H1 (cell line): ENCODE measurements at regions not wholly inside any gene's neighbourhood (a gene's known extent, or its start where the extent isn't known, plus 50 kb on each side); places are given as distances from the start of the nearest gene placed in this dataset.

Experiments used
- CTCF ChIA-PET: fragments of 300-600 bp; sonication (Branson Sonifier 250); formaldehyde crosslinking; loops from one replicate; lab custom pipeline; 2021; ENCODE audit not compliant: partially characterized antibody; lab: Charles Lee
- POLR2A ChIA-PET: fragments of 300-600 bp; sonication (Branson Sonifier 250); formaldehyde crosslinking; loops from one replicate; lab custom pipeline; 2021; ENCODE audit warnings: inconsistent platforms; ENCODE audit not compliant: partially characterized antibody; lab: Charles Lee
- DNase-seq, 2 experiments: peaks; one replicate each; pipeline versions ENCODE4 v3.0.0 to v3.0.0-alpha.2; 2010 to 2022; ENCODE audit warnings: low spot score in 2 of 2, low read depth in 1 of 2, mixed read lengths in 1 of 2
- FAIRE-seq: peaks from 2 replicates; lab custom pipeline; 2011; peaks lifted over from hg19 to GRCh38; lab: Jason Lieb, UNC
- H2AFZ ChIP-seq: 2 replicates; pipeline ENCODE4 v1.8.1; 2012; ENCODE audit warnings: low read length, inconsistent platforms
- H2AK5ac ChIP-seq: 2 replicates; pipeline ENCODE4 v1.6.1; 2013; ENCODE audit warnings: low read depth, low read length
- H2BK120ac ChIP-seq: replicated peaks from 2 replicates; pipeline ENCODE3; 2013; ENCODE audit warnings: low read depth, low read length, inconsistent platforms
- H2BK12ac ChIP-seq: 2 replicates; pipeline ENCODE4 v1.6.1; 2013; ENCODE audit warnings: low read depth, low read length
- H2BK15ac ChIP-seq: 2 replicates; pipeline ENCODE4 v1.6.1; 2013; ENCODE audit warnings: low read length
- H2BK20ac ChIP-seq: 2 replicates; pipeline ENCODE4 v1.6.1; 2013; ENCODE audit warnings: low read length
- H2BK5ac ChIP-seq: 2 replicates; pipeline ENCODE4 v1.6.1; 2013; ENCODE audit warnings: low read depth, low read length
- H3K14ac ChIP-seq: 2 replicates; pipeline ENCODE4 v1.6.1; 2013; ENCODE audit warnings: inconsistent platforms; ENCODE audit not compliant: insufficient read length
- H3K18ac ChIP-seq: 2 replicates; pipeline ENCODE4 v1.6.1; 2013; ENCODE audit warnings: low read length; ENCODE audit errors: extremely low read depth
- H3K23ac ChIP-seq: 2 replicates; pipeline ENCODE4 v1.6.1; 2013; ENCODE audit warnings: inconsistent platforms; ENCODE audit not compliant: insufficient read length
- H3K23me2 ChIP-seq: 2 replicates; pipeline ENCODE4 v1.6.1; 2013; ENCODE audit warnings: low read depth, low read length
- H3K27ac ChIP-seq: 2 replicates; pipeline ENCODE4 v1.6.1; 2011; ENCODE audit warnings: low read depth, low read length, inconsistent platforms
- H3K27me3 ChIP-seq, 4 experiments: replicated peaks in 1 of 4; 1 replicate in 1 of 4; 2 replicates in 3 of 4; pipeline versions ENCODE4 v1.6.1 to v1.8.1; 2011 to 2013; ENCODE audit warnings: low read length in 3 of 4, mild to moderate bottlenecking in 3 of 4, inconsistent platforms in 2 of 4, mixed read lengths in 2 of 4, moderate library complexity in 1 of 4; ENCODE audit not compliant: control insufficient read depth in 3 of 4, insufficient read depth in 3 of 4; ENCODE audit errors: extremely low read depth in 1 of 4
- H3K36me3 ChIP-seq, 4 experiments: 2 replicates each; pipeline versions ENCODE4 v1.6.1 to v1.8.1; 2011 to 2013; ENCODE audit warnings: mild to moderate bottlenecking in 4 of 4, low read length in 3 of 4, moderate library complexity in 2 of 4, control low read depth in 1 of 4, inconsistent platforms in 1 of 4; ENCODE audit not compliant: insufficient read depth in 4 of 4, control insufficient read depth in 2 of 4
- H3K4ac ChIP-seq: replicated peaks from 2 replicates; pipeline ENCODE3; 2013; ENCODE audit warnings: low read length, low read depth, mixed read lengths, inconsistent platforms; ENCODE audit not compliant: insufficient read length
- H3K4me1 ChIP-seq, 4 experiments: replicated peaks in 1 of 4; 1 replicate in 1 of 4; 2 replicates in 3 of 4; pipeline versions ENCODE4 v1.6.1 to v1.8.1; 2011 to 2013; ENCODE audit warnings: low read length in 3 of 4, inconsistent platforms in 2 of 4, mixed read lengths in 1 of 4; ENCODE audit not compliant: insufficient read depth in 4 of 4, control insufficient read depth in 3 of 4
- H3K4me2 ChIP-seq, 2 experiments: 2 replicates each; pipeline versions ENCODE4 v1.6.1 to v1.8.1; 2011 to 2013; ENCODE audit warnings: low read depth in 2 of 2, low read length in 2 of 2, control low read depth in 1 of 2, inconsistent platforms in 1 of 2, mild to moderate bottlenecking in 1 of 2; ENCODE audit not compliant: insufficient read depth in 1 of 2
- H3K4me3 ChIP-seq, 4 experiments: fragments of 200-600, 300-600 bp in 1 of 4; sonication (generic), shearing (Covaris generic), sonication (Bioruptor Twin) in 1 of 4; 2 replicates each; pipeline versions ENCODE4 v1.5.1 to v1.8.1; 2011 to 2016; ENCODE audit warnings: low read length in 4 of 4, low read depth in 3 of 4, control low read depth in 2 of 4, inconsistent platforms in 2 of 4, mild to moderate bottlenecking in 2 of 4, mixed read lengths in 1 of 4, moderate library complexity in 1 of 4; ENCODE audit not compliant: insufficient read depth in 2 of 4; ENCODE audit errors: extremely low read depth in 1 of 4
- H3K56ac ChIP-seq: replicated peaks from 2 replicates; pipeline ENCODE3; 2013; ENCODE audit warnings: low read depth, mild to moderate bottlenecking, mixed read lengths, low read length, inconsistent platforms; ENCODE audit not compliant: insufficient read length
- H3K79me1 ChIP-seq: 2 replicates; pipeline ENCODE4 v1.6.1; 2013; ENCODE audit warnings: low read depth, low read length, control low read depth
- H3K79me2 ChIP-seq, 2 experiments: 2 replicates each; pipeline versions ENCODE4 v1.6.1 to v1.8.1; 2012 to 2013; ENCODE audit warnings: low read length in 2 of 2, mild to moderate bottlenecking in 2 of 2, inconsistent platforms in 1 of 2; ENCODE audit not compliant: insufficient read depth in 2 of 2, control insufficient read depth in 1 of 2
- H3K9ac ChIP-seq, 4 experiments: replicated peaks in 1 of 4; 1 replicate in 1 of 4; 2 replicates in 3 of 4; pipeline versions ENCODE4 v1.6.1 to v1.8.1; 2011 to 2013; ENCODE audit warnings: low read depth in 3 of 4, low read length in 3 of 4, control low read depth in 2 of 4, mild to moderate bottlenecking in 2 of 4, moderate library complexity in 2 of 4, inconsistent platforms in 1 of 4; ENCODE audit errors: extremely low read depth in 1 of 4
- H3K9me3 ChIP-seq, 2 experiments: 2 replicates each; pipeline versions ENCODE4 v1.6.1 to v1.8.1; 2012 to 2013; ENCODE audit warnings: mild to moderate bottlenecking in 2 of 2, moderate library complexity in 2 of 2, control low read depth in 1 of 2, inconsistent platforms in 1 of 2, low read depth in 1 of 2, low read length in 1 of 2, mixed read lengths in 1 of 2; ENCODE audit not compliant: insufficient read depth in 2 of 2
- H4K20me1 ChIP-seq, 2 experiments: replicated peaks in 1 of 2; 2 replicates each; pipeline versions ENCODE3 to v1.8.1; 2011 to 2013; ENCODE audit warnings: inconsistent platforms in 2 of 2, low read length in 2 of 2, mild to moderate bottlenecking in 1 of 2; ENCODE audit not compliant: insufficient read depth in 2 of 2, control insufficient read depth in 1 of 2
- H4K5ac ChIP-seq: 2 replicates; pipeline ENCODE4 v1.6.1; 2013; ENCODE audit warnings: low read length, low read depth, mixed read lengths, inconsistent platforms; ENCODE audit not compliant: insufficient read length
- H4K8ac ChIP-seq: 2 replicates; pipeline ENCODE4 v1.8.0; 2013; ENCODE audit warnings: mild to moderate bottlenecking, moderate library complexity, low read length, inconsistent platforms; ENCODE audit not compliant: insufficient read depth; ENCODE audit errors: extremely low read depth
- H4K91ac ChIP-seq: replicated peaks from 2 replicates; pipeline ENCODE3; 2013; ENCODE audit warnings: low read length, mixed read lengths, inconsistent platforms; ENCODE audit not compliant: insufficient read length
- CHD1 ChIP-seq: IDR thresholded peaks from 2 replicates; pipeline ENCODE4 v1.6.1; 2012; ENCODE audit warnings: low read depth, low read length, improper control_type of control experiment
- CREB1 ChIP-seq: IDR thresholded peaks from 2 replicates; pipeline ENCODE4 v1.6.1; 2012; ENCODE audit warnings: inconsistent platforms
- GTF2F1 ChIP-seq: IDR thresholded peaks from 2 replicates; pipeline ENCODE4 v1.6.1; 2012; ENCODE audit warnings: low read depth, low read length, improper control_type of control experiment, borderline replicate concordance
- HDAC6 ChIP-seq: IDR thresholded peaks from one replicate; pipeline ENCODE4 v1.7.1; 2012; ENCODE audit warnings: low read depth, mild to moderate bottlenecking, inconsistent platforms, low read length, moderate library complexity
- KDM5A ChIP-seq: fragments of 200-600 bp; IDR thresholded peaks from 2 replicates; pipeline ENCODE4 v1.7.1; 2012; ENCODE audit warnings: mild to moderate bottlenecking, low read length, inconsistent platforms, mixed read lengths
- NANOG ChIP-seq: IDR thresholded peaks from 2 replicates; pipeline ENCODE4 v1.6.1; 2011; ENCODE audit warnings: low read length, low read depth, mild to moderate bottlenecking, inconsistent platforms; ENCODE audit not compliant: insufficient read depth, poor library complexity, severe bottlenecking
- RAD21 ChIP-seq, 2 experiments: IDR thresholded peaks in 1 of 2; conservative IDR thresholded peaks in 1 of 2; 2 replicates each; pipeline ENCODE4 v1.6.1; 2011; ENCODE audit warnings: low read depth in 2 of 2, low read length in 2 of 2, improper control_type of control experiment in 1 of 2, inconsistent platforms in 1 of 2, mild to moderate bottlenecking in 1 of 2, moderate library complexity in 1 of 2
- RXRA ChIP-seq: IDR thresholded peaks from 2 replicates; pipeline ENCODE4 v1.6.1; 2011; ENCODE audit warnings: low read depth, mild to moderate bottlenecking, low read length, moderate library complexity; ENCODE audit not compliant: insufficient read depth
- SIN3A ChIP-seq, 2 experiments: IDR thresholded peaks in 1 of 2; conservative IDR thresholded peaks in 1 of 2; 2 replicates each; pipeline ENCODE4 v1.6.1; 2011 to 2012; ENCODE audit warnings: low read length in 2 of 2, improper control_type of control experiment in 1 of 2, low read depth in 1 of 2, mild to moderate bottlenecking in 1 of 2
- SIRT6 ChIP-seq: IDR thresholded peaks from one replicate; pipeline ENCODE4 v1.7.1; 2012; ENCODE audit warnings: low read length, inconsistent platforms
- SP1 ChIP-seq: IDR thresholded peaks from 2 replicates; pipeline ENCODE4 v1.6.1; 2011; ENCODE audit warnings: low read depth, low read length
- SP4 ChIP-seq: IDR thresholded peaks from 2 replicates; pipeline ENCODE4 v1.6.1; 2012; ENCODE audit warnings: low read length, inconsistent platforms
- TAF1 ChIP-seq: IDR thresholded peaks from 2 replicates; pipeline ENCODE4 v1.6.1; 2011; ENCODE audit warnings: mild to moderate bottlenecking, low read depth, low read length
- TEAD4 ChIP-seq: IDR thresholded peaks from 2 replicates; pipeline ENCODE4 v1.6.1; 2012; ENCODE audit warnings: low read depth, low read length, inconsistent platforms, mixed read lengths
- ZNF274 ChIP-seq: IDR thresholded peaks from 2 replicates; pipeline ENCODE4 v1.7.0; 2012; ENCODE audit warnings: low read length, borderline replicate concordance; ENCODE audit errors: extremely low read depth
- WGBS, 2 experiments: shearing (Covaris generic) in 1 of 2; methylation state at CpG; one replicate each; pipeline versions ENCODE4 v1.1.6 to v1.1.7; 2013 to 2015; ENCODE audit warnings: low lambda C conversion rate in 2 of 2, mixed read lengths in 2 of 2, inconsistent platforms in 1 of 2, low coverage in 1 of 2, missing lambda C conversion rate in 1 of 2; ENCODE audit not compliant: insufficient replicate concordance in 2 of 2, insufficient coverage in 1 of 2, insufficient read length in 1 of 2; ENCODE audit errors: extremely low coverage in 1 of 2, missing lambda C conversion rate in 1 of 2; 5-methylcytosine and 5-hydroxymethylcytosine counted together

- no peak overlapping the region for H3K56ac ChIP-seq
- TF ChIP-seq CREB1 (no peak), SIN3A (conservative IDR thresholded peaks at IDR 0.05 in 1 of 2, IDR thresholded peaks at IDR 0.05 in 1 of 2; ENCODE audit: low read depth in 1 of 2, low read length in 2 of 2) (no peak), CHD1 (no peak), NANOG (no peak), SIRT6 (no peak), GTF2F1 (no peak), SP1 (no peak), TEAD4 (no peak), RAD21 (IDR thresholded peaks at IDR 0.05 in 1 of 2, conservative IDR thresholded peaks at IDR 0.05 in 1 of 2; ENCODE audit: low read depth in 2 of 2, low read length in 2 of 2) (no peak), TAF1 (no peak), RXRA (no peak), HDAC6 (no peak), SP4 (no peak), ZNF274 (no peak), KDM5A (no peak)
Measured at GRCh38 chr16:13829697-13830299, 90.2 kb upstream of the ERCC4 start.

More at GRCh38 chr16:13829697-13830299, 90.2 kb upstream of the ERCC4 start:
- H3K4me2 ChIP-seq = 0 out of 4 replicates have a peak overlapping the region, but pooled peaks of 1 of the 2 experiments have one; percentile 19
- no peak overlapping the region for H3K9ac ChIP-seq
- no peaks in the 10 kb centered on the region for H3K36me3 ChIP-seq
- no peaks in the 10 kb centered on the region for H3K27me3 ChIP-seq
- POLR2A ChIA-PET = no interaction called here
- H3K14ac ChIP-seq = no peak overlapping the region
- no peak overlapping the region for H2BK20ac ChIP-seq
- no peak overlapping the region for H4K91ac ChIP-seq
- H3K23me2 ChIP-seq = no peaks in the 10 kb centered on the region
- H3K23ac ChIP-seq = no peak overlapping the region
- no peak overlapping the region for H2AK5ac ChIP-seq
- H3K27ac ChIP-seq = no peak overlapping the region
- H3K18ac ChIP-seq = no peak overlapping the region
- no peak overlapping the region for H2BK12ac ChIP-seq
- no peak overlapping the region for H3K4ac ChIP-seq
- H2BK15ac ChIP-seq = 0 out of 2 replicates have a peak overlapping the region, but pooled peaks have one; percentile 12
- H3K9me3 ChIP-seq = no peaks in the 10 kb centered on the region
- WGBS, 2 experiments = 91% methylated on average over 7 of the region's 7 CpGs; no CpG with 5 or more reads in 1 of the 2 experiments
- H4K5ac ChIP-seq = no peak overlapping the region
- no peaks in the 10 kb centered on the region for H3K79me1 ChIP-seq
- H3K4me3 ChIP-seq = no peak overlapping the region
- peaks cover 0 to 7% (median 1%) of the 10 kb centered on the region in 4 experiments; a peak in 3 of 7 replicates for H3K4me1 ChIP-seq
- FAIRE-seq = no peak
- no peak overlapping the region for H4K8ac ChIP-seq
- H4K20me1 ChIP-seq = no peaks in the 10 kb centered on the region
- CTCF ChIA-PET = interaction anchor here (1.0 to 1.8 kb wide), 4 partner anchors 10 to 41 kb away, joined by 3 to 9 read pairs (median 4); no protein-coding TSS in a partner anchor
- H2AFZ ChIP-seq = no peak overlapping the region
- H2BK5ac ChIP-seq = no peak overlapping the region
- DNase-seq = no peak
- no peak overlapping the region for H2BK120ac ChIP-seq
- no peaks in the 10 kb centered on the region for H3K79me2 ChIP-seq
